ENCODE measurements at regions not wholly inside any gene's neighbourhood (a gene's known extent, or its start where the extent isn't known, plus 50 kb on each side); places are given as distances from the start of the nearest gene placed in this dataset.

DNA sequence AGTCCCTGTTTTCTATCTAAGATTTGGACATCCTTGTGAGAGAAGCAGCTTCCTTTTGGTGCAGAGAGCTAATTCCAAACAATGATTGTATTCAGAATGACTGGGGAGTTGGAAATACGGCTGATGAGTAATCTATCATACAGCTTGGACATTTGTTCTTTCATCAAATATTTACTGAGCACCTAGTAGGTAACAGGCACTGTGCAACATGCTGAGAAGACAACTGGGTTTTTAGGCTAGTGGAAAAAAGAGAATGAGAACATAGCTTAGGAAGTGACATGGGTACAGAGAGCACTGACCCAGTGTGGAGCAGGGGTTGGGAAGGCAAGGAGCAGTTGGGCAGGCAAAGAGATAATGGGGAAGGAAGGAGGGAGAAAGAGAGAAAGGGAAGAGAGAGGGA, 87.5 kb downstream of the TBX19 start:
- TF ChIP-seq, protein P1, sequence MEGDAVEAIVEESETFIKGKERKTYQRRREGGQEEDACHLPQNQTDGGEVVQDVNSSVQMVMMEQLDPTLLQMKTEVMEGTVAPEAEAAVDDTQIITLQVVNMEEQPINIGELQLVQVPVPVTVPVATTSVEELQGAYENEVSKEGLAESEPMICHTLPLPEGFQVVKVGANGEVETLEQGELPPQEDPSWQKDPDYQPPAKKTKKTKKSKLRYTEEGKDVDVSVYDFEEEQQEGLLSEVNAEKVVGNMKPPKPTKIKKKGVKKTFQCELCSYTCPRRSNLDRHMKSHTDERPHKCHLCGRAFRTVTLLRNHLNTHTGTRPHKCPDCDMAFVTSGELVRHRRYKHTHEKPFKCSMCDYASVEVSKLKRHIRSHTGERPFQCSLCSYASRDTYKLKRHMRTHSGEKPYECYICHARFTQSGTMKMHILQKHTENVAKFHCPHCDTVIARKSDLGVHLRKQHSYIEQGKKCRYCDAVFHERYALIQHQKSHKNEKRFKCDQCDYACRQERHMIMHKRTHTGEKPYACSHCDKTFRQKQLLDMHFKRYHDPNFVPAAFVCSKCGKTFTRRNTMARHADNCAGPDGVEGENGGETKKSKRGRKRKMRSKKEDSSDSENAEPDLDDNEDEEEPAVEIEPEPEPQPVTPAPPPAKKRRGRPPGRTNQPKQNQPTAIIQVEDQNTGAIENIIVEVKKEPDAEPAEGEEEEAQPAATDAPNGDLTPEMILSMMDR (IDR thresholded peaks at IDR 0.05) = no peak
- TF ChIP-seq EP300 (IDR thresholded peaks at IDR 0.05) = no peak
- TF ChIP-seq POLR2A (IDR thresholded peaks at IDR 0.05) = no peak
- TF ChIP-seq POLR2AphosphoS5 (IDR thresholded peaks at IDR 0.05) = no peak

Measured in upper lobe of left lung (tissue), 4 donors.